VCaP (cell line): ENCODE measurements at regions not wholly inside any gene's neighbourhood (a gene's known extent, or its start where the extent isn't known, plus 50 kb on each side); places are given as distances from the start of the nearest gene placed in this dataset.

Experiments
- H3K27ac ChIP-seq: fragments of 450-650 bp; 2 replicates; pipeline ENCODE4 v1.5.1; 2017
- CTCF ChIP-seq: fragments of 450-650 bp; conservative IDR thresholded peaks from 2 replicates; pipeline ENCODE4 v1.5.1; 2017; ENCODE audit warnings: mild to moderate bottlenecking, moderate library complexity

DNA sequence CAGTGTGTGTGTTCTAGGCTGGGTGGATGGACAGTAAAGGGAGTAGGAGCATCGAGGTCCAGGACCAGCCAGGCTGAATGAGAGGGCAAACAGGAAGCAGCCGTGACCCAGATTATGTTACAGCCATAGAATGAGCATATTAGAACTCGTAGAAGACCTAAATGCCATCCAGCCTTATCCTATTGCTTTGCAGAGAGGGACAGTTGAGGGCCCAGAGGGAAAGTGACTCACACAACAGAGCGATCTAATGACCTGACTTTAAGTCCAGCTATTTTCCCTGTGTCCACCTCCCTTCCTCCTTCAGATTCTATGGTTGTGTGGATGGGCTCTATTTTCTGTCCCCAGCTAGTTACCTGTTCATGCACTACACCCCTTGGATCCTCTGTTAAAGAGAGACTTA lies 634.1 kb upstream of the TBL1XR1 start:
- H3K27ac ChIP-seq = no peak overlapping the region

GRCh38 chr3:177832880-177833279 lies 635.6 kb upstream of the TBL1XR1 start:
- TF ChIP-seq CTCF = no peak
- no peak overlapping the region for H3K27ac ChIP-seq

More for the DNA sequence above, 634.1 kb upstream of the TBL1XR1 start:
- no peak for TF ChIP-seq CTCF

GRCh38 chr3:177833332-177833731 lies 636.0 kb upstream of the TBL1XR1 start:
- H3K27ac ChIP-seq = no peak overlapping the region
- TF ChIP-seq CTCF = no peak

GRCh38 chr3:177835008-177835407 lies 637.7 kb upstream of the TBL1XR1 start:
- no peak overlapping the region for H3K27ac ChIP-seq
- TF ChIP-seq CTCF = no peak

GRCh38 chr3:177835917-177836316 lies 638.6 kb upstream of the TBL1XR1 start:
- H3K27ac ChIP-seq = no peak overlapping the region

DNA sequence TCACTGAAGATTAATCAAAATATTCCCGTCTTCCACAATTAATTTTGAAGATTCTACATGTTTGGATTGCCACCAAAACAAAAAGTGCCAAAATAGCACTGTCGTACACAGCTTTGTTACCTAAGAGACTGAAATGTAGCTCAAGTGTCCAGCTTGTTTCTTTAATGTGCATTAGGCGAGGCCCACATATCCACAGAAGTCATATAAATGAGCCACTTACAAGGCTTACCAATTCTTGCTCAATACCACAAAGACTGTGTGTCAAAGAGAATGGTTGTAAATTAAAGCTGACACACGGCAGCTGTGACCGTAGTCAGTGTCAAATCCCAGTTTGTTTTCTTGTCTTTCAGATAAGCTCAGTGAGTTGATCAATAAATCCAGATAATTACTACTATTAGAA lies 639.4 kb upstream of the TBL1XR1 start:
- no peak overlapping the region for H3K27ac ChIP-seq
- no peak for TF ChIP-seq CTCF

More at GRCh38 chr3:177835917-177836316, 638.6 kb upstream of the TBL1XR1 start:
- no peak for TF ChIP-seq CTCF

DNA sequence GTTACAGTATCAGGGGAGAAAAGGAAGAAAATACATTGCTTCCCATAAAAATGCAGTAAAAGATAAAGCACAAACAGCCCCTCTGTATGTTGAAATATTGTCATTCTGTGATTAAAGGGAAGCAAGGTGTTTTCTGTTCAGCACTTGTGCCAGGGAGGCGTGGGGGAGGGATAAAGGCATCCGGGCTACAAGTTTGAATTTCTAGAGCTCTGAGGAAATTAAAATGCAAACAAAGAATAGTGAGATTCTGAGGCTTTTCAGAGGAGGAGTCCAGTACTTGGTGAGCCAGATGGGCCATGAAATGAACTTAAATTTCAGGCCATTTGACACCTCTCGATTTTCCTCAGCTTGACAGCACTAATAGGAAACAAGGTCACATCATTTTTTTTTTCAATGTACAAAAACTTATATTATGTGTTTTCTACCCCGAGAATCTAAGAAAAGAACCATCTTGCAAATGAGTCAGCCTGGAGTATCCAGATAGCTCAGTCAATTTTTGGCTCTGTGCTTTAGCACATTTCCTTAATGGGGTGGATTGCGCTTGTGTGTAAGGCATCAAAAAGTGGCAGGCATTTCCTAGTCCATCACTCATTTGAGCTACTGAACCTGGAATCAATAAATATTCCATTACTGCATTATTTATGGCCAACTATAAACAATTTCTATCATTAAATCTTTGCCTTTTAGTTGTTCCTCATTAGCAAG lies 640.8 kb upstream of the TBL1XR1 start:
- no peak for TF ChIP-seq CTCF
- no peak overlapping the region for H3K27ac ChIP-seq
